Progenitor cell of endocrine pancreas (in vitro differentiated cells): ENCODE measurements at regions not wholly inside any gene's neighbourhood (a gene's known extent, or its start where the extent isn't known, plus 50 kb on each side); places are given as distances from the start of the nearest gene placed in this dataset.

Experiments
- DNase-seq: peaks from one replicate; pipeline ENCODE4 v3.0.0; 2021; ENCODE audit warnings: low spot score; ENCODE audit not compliant: unreplicated experiment
- H3K27ac Mint-ChIP-seq: 2 replicates; pipeline ENCODE4 v1.8.0; 2021; ENCODE audit warnings: mild to moderate bottlenecking, moderate library complexity, mixed read lengths
- H3K27me3 Mint-ChIP-seq: 2 replicates; pipeline ENCODE4 v1.8.0; 2021; ENCODE audit warnings: mixed read lengths
- H3K36me3 Mint-ChIP-seq: 2 replicates; pipeline ENCODE4 v1.8.0; 2022; ENCODE audit warnings: mixed read lengths; ENCODE audit not compliant: insufficient read depth
- H3K4me1 Mint-ChIP-seq: 2 replicates; pipeline ENCODE4 v1.8.0; 2021; ENCODE audit warnings: low read depth, mixed read lengths
- H3K4me3 Mint-ChIP-seq: 2 replicates; pipeline ENCODE4 v1.8.0; 2021; ENCODE audit warnings: low read depth, mild to moderate bottlenecking, moderate library complexity, mixed read lengths
- H3K9me3 Mint-ChIP-seq: 2 replicates; pipeline ENCODE4 v1.8.0; 2021; ENCODE audit warnings: low read depth, mixed read lengths
- TF ChIP-seq, protein P1 (sequence below): fragments of 200-600 bp; sonication (generic); IDR thresholded peaks from one replicate; pipeline ENCODE4 v1.5.0; 2021; ENCODE audit warnings: antibody characterized with exemption, mild to moderate bottlenecking; ENCODE audit not compliant: unreplicated experiment

DNA sequence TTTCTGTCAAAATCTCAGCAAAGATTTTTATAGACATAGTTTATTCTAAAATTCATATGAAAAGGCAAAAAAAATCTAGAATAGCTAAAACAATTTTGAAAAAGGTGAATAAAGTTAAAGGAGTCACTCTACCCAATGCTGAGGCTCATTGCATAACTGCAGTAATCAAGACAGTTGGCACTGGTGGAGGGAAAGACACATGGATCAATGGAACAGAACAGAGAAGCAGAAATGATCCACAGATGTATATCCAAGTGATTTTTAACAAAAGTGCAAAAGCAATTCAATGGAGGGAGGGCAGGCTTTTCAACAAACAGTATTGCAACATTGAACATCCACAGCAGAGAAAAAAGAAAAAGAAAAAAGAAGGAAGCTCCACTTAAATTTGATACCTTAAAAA, 162.8 kb downstream of the RBM43 start:
- Mint-ChIP-seq H3K27me3 (no peaks in the 10 kb centered on the region), H3K4me1 (no peaks in the 10 kb centered on the region)
- TF ChIP-seq, protein P1, sequence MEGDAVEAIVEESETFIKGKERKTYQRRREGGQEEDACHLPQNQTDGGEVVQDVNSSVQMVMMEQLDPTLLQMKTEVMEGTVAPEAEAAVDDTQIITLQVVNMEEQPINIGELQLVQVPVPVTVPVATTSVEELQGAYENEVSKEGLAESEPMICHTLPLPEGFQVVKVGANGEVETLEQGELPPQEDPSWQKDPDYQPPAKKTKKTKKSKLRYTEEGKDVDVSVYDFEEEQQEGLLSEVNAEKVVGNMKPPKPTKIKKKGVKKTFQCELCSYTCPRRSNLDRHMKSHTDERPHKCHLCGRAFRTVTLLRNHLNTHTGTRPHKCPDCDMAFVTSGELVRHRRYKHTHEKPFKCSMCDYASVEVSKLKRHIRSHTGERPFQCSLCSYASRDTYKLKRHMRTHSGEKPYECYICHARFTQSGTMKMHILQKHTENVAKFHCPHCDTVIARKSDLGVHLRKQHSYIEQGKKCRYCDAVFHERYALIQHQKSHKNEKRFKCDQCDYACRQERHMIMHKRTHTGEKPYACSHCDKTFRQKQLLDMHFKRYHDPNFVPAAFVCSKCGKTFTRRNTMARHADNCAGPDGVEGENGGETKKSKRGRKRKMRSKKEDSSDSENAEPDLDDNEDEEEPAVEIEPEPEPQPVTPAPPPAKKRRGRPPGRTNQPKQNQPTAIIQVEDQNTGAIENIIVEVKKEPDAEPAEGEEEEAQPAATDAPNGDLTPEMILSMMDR, result no peak

DNA sequence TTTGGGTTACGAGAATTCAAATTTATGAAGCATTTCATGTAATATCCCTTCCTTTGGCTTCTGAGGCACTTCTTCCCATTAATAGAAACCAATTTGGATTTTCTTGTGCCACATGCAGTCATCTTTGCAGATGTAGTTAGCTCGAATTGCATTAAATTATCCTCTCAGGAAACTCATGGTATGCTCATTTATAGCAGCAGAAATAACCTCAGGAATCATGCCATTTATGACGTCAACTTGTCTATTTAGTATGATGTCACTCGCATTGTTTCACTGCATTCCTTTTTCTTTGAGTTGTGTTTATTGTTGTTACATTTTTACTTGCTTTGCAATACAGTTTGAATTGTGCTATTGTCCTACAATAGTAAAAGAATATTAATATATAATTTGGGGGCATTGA, 163.8 kb downstream of the RBM43 start:
- TF ChIP-seq, protein P1, result no peak
- H3K27me3 Mint-ChIP-seq, result no peaks in the 10 kb centered on the region
- H3K9me3 Mint-ChIP-seq, result no peaks in the 10 kb centered on the region
- H3K36me3 Mint-ChIP-seq, result no peaks in the 10 kb centered on the region
- no peak for DNase-seq
- peaks cover 2% of the 10 kb centered on the region for H3K4me1 Mint-ChIP-seq
- no peak overlapping the region for H3K27ac Mint-ChIP-seq
- no peak overlapping the region for H3K4me3 Mint-ChIP-seq

More for the DNA sequence above, 162.8 kb downstream of the RBM43 start:
- Mint-ChIP-seq H3K36me3 (no peaks in the 10 kb centered on the region), H3K27ac (no peak overlapping the region), H3K9me3 (no peaks in the 10 kb centered on the region), H3K4me3 (no peak overlapping the region)
- DNase-seq, result no peak

DNA sequence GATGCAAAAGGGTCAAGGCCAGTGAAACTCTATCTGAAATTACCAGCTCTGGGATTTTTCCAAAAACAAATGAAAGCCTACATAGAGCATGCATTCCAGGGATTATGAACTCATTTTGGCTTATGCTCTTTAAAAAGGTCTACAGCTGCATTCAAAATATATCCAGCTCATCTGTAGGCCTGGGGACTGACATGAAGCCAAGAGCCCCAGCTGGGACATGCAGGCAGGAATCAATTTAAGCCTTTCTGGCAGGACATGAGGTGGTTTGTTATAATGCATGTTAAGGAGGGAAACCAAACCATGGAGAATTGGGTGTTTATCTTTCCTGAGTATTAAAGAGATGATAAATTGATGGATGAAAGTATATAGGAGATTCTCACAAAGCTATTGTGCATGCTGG, 164.5 kb downstream of the RBM43 start:
- Mint-ChIP-seq H3K27ac (no peak overlapping the region), H3K36me3 (no peaks in the 10 kb centered on the region), H3K4me3 (no peak overlapping the region), H3K27me3 (no peaks in the 10 kb centered on the region), H3K9me3 (no peaks in the 10 kb centered on the region), H3K4me1 (peaks cover 2% of the 10 kb centered on the region)
- TF ChIP-seq, protein P1, result no peak
- no peak for DNase-seq

DNA sequence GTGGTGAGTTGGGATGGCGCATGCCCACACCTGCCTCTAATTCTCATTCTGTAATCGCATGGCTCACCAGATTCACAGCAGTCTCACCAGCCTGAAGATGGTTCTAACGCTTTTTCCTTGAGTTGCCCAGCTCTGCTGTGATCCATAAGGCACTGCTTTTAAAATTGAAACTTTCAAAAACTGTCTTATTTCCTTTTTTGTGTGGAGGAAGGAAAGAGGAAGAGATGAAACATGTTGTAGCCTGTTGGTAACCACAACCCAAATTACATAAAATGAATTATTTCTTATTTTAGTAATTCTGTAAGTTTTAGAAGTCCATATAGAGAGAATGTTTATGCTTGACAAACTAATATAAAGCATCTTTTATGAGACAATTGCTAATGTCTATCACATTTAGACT, 165.4 kb downstream of the RBM43 start:
- TF ChIP-seq, protein P1, result no peak
- H3K9me3 Mint-ChIP-seq, result no peaks in the 10 kb centered on the region
- no peak for DNase-seq
- H3K36me3 Mint-ChIP-seq, result no peaks in the 10 kb centered on the region
- H3K27me3 Mint-ChIP-seq, result no peaks in the 10 kb centered on the region
- no peak overlapping the region for H3K4me3 Mint-ChIP-seq
- no peak overlapping the region for H3K27ac Mint-ChIP-seq
- H3K4me1 Mint-ChIP-seq, result peaks cover 2% of the 10 kb centered on the region

DNA sequence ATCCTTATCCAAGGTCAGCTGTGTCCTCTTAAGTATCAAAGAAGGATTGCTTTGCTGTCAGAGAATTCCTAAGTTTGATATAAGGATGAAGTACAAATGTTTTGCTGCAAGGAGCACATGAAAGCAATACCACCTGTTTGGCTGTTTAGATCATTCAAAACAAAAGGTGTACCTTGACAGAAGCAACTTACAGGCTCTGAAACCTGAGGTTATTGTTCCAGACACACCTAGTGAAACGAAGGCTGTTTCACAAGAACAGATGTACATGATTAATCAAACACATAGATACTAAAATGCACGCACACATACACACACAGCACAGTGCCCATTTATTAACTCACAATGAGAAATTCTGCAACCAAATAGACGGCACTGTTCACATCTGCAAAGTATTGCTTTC, 166.2 kb downstream of the RBM43 start:
- Mint-ChIP-seq H3K9me3 (no peaks in the 10 kb centered on the region), H3K27me3 (no peaks in the 10 kb centered on the region), H3K4me3 (no peak overlapping the region), H3K36me3 (no peaks in the 10 kb centered on the region), H3K4me1 (peaks cover 2% of the 10 kb centered on the region), H3K27ac (no peak overlapping the region)
- DNase-seq, result no peak
- TF ChIP-seq, protein P1, result no peak
